ENCODE measurements at regions not wholly inside any gene's neighbourhood (a gene's known extent, or its start where the extent isn't known, plus 50 kb on each side); places are given as distances from the start of the nearest gene placed in this dataset.

- no peak for TF ChIP-seq CTCF (IDR thresholded peaks at IDR 0.05)
- no peak for TF ChIP-seq POLR2A (IDR thresholded peaks at IDR 0.05)
Measured at GRCh38 chr13:78430811-78431210, 172.5 kb downstream of the POU4F1 start.

GRCh38 chr13:78430166-78430791 is 173.1 kb downstream of the POU4F1 start:
- TF ChIP-seq CTCF (IDR thresholded peaks at IDR 0.05) (no peak), POLR2A (IDR thresholded peaks at IDR 0.05) (no peak)
- Histone ChIP-seq H3K9me3 (no peaks in the 10 kb centered on the region), H3K27me3 (no peaks in the 10 kb centered on the region), H3K4me1 (no peaks in the 10 kb centered on the region), H3K36me3 (replicated peaks in 1 of 2; ENCODE audit: insufficient read depth in 1 of 2, low read depth in 2 of 2) (no peaks in the 10 kb centered on the region), H3K4me3 (no peak overlapping the region), H3K27ac (no peak overlapping the region)
- intact Hi-C loops (cut with DNase I) = no loop called here
- DNase-seq (no peak), ATAC-seq (no peak)
- WGBS, 2 donors = 35 to 48% methylated on average over 13 of the region's 13 CpGs

More at GRCh38 chr13:78430811-78431210, 172.5 kb downstream of the POU4F1 start:
- intact Hi-C loops (cut with DNase I) = no loop called here
- no peak overlapping the region for H3K4me3 ChIP-seq
- WGBS, 2 donors = 17 to 38% methylated on average over 1 of the region's 1 CpG
- no peaks in the 10 kb centered on the region for H3K36me3 ChIP-seq (replicated peaks in 1 of 2; ENCODE audit: insufficient read depth in 1 of 2, low read depth in 2 of 2)
- H3K27ac ChIP-seq = no peak overlapping the region
- ATAC-seq = no peak
- no peak for DNase-seq
- H3K9me3 ChIP-seq = no peaks in the 10 kb centered on the region
- H3K4me1 ChIP-seq = no peaks in the 10 kb centered on the region
- no peaks in the 10 kb centered on the region for H3K27me3 ChIP-seq

GRCh38 chr13:78428646-78429045 is 174.7 kb downstream of the POU4F1 start:
- no peak for DNase-seq
- WGBS, 2 donors = 21 to 36% methylated on average over 2 of the region's 2 CpGs
- no peak overlapping the region for H3K4me3 ChIP-seq
- H3K36me3 ChIP-seq (replicated peaks in 1 of 2; ENCODE audit: insufficient read depth in 1 of 2, low read depth in 2 of 2) = no peaks in the 10 kb centered on the region
- no peak overlapping the region for H3K27ac ChIP-seq
- no peak for TF ChIP-seq POLR2A (IDR thresholded peaks at IDR 0.05)
- TF ChIP-seq CTCF (IDR thresholded peaks at IDR 0.05) = no peak
- H3K9me3 ChIP-seq = no peaks in the 10 kb centered on the region
- intact Hi-C loops (cut with DNase I) = no loop called here
- no peaks in the 10 kb centered on the region for H3K27me3 ChIP-seq
- no peak for ATAC-seq
- no peaks in the 10 kb centered on the region for H3K4me1 ChIP-seq

- H3K4me3 ChIP-seq = no peak overlapping the region
- H3K4me1 ChIP-seq = no peaks in the 10 kb centered on the region
- no peak for ATAC-seq
- DNase-seq = no peak
- H3K9me3 ChIP-seq = no peaks in the 10 kb centered on the region
- 38% methylated on average over 4 of the region's 4 CpGs for WGBS, 2 donors
- TF ChIP-seq POLR2A (IDR thresholded peaks at IDR 0.05) (no peak), CTCF (IDR thresholded peaks at IDR 0.05) (no peak)
- intact Hi-C loops (cut with DNase I) = no loop called here
- H3K27ac ChIP-seq = no peak overlapping the region
- H3K27me3 ChIP-seq = no peaks in the 10 kb centered on the region
- no peaks in the 10 kb centered on the region for H3K36me3 ChIP-seq (replicated peaks in 1 of 2; ENCODE audit: insufficient read depth in 1 of 2, low read depth in 2 of 2)
Measured at GRCh38 chr13:78426183-78426582, 177.2 kb downstream of the POU4F1 start.

GRCh38 chr13:78420814-78421213 is 182.5 kb downstream of the POU4F1 start:
- no peak for DNase-seq
- intact Hi-C loops (cut with DNase I) = no loop called here
- WGBS, 2 donors = 66 to 69% methylated on average over 4 of the region's 4 CpGs
- Histone ChIP-seq H3K4me1 (no peaks in the 10 kb centered on the region), H3K27ac (no peak overlapping the region), H3K27me3 (no peaks in the 10 kb centered on the region), H3K36me3 (replicated peaks in 1 of 2; ENCODE audit: insufficient read depth in 1 of 2, low read depth in 2 of 2) (no peaks in the 10 kb centered on the region), H3K4me3 (no peak overlapping the region), H3K9me3 (no peaks in the 10 kb centered on the region)
- no peak for ATAC-seq
- TF ChIP-seq POLR2A (IDR thresholded peaks at IDR 0.05) (no peak), CTCF (IDR thresholded peaks at IDR 0.05) (no peak)

Data from body of pancreas (tissue), 4 donors.